ENCODE measurements at regions not wholly inside any gene's neighbourhood (a gene's known extent, or its start where the extent isn't known, plus 50 kb on each side); places are given as distances from the start of the nearest gene placed in this dataset.
"Not testable (repeated sequence)": the region's sequence is repeated elsewhere in the genome, so short reads cannot be mapped to it uniquely, and the experiment has no call there.

- intact Hi-C loops (cut with micrococcal nuclease): not testable (repeated sequence)
These were observed 252.5 kb upstream of the USP9Y start for GRCh38 chrY:12448561-12448960.

- intact Hi-C loops (cut with micrococcal nuclease): not testable (repeated sequence)
These were observed 247.7 kb upstream of the USP9Y start for GRCh38 chrY:12453318-12453717.

GRCh38 chrY:12459965-12460364, 241.1 kb upstream of the USP9Y start:
- intact Hi-C loops (cut with micrococcal nuclease): no loop called here

- intact Hi-C loops (cut with micrococcal nuclease): no loop called here
These were observed 236.9 kb upstream of the USP9Y start for GRCh38 chrY:12464155-12464554.

GRCh38 chrY:12465706-12466105, 235.3 kb upstream of the USP9Y start:
- intact Hi-C loops (cut with micrococcal nuclease): no loop called here

GRCh38 chrY:12469081-12469480, 231.9 kb upstream of the USP9Y start:
- intact Hi-C loops (cut with micrococcal nuclease): no loop called here

- intact Hi-C loops (cut with micrococcal nuclease): no loop called here
These were observed 226.6 kb upstream of the USP9Y start for GRCh38 chrY:12474472-12474871.

GRCh38 chrY:12479382-12479781, 221.6 kb upstream of the USP9Y start:
- intact Hi-C loops (cut with micrococcal nuclease): no loop called here

GRCh38 chrY:12483394-12483793, 217.6 kb upstream of the USP9Y start:
- intact Hi-C loops (cut with micrococcal nuclease): no loop called here

- intact Hi-C loops (cut with micrococcal nuclease): no loop called here
These were observed 210.3 kb upstream of the USP9Y start for GRCh38 chrY:12490558-12491209.

GRCh38 chrY:12492218-12492617, 208.8 kb upstream of the USP9Y start:
- intact Hi-C loops (cut with micrococcal nuclease): no loop called here

GRCh38 chrY:12496007-12496406, 205.0 kb upstream of the USP9Y start:
- intact Hi-C loops (cut with micrococcal nuclease): no loop called here

GRCh38 chrY:12500096-12500495, 200.9 kb upstream of the USP9Y start:
- intact Hi-C loops (cut with micrococcal nuclease): no loop called here

- intact Hi-C loops (cut with micrococcal nuclease): not testable (repeated sequence)
These were observed 197.0 kb upstream of the USP9Y start for GRCh38 chrY:12504028-12504427.

GRCh38 chrY:12517338-12517737, 183.7 kb upstream of the USP9Y start:
- intact Hi-C loops (cut with micrococcal nuclease): no loop called here

- intact Hi-C loops (cut with micrococcal nuclease): no loop called here
These were observed 175.8 kb upstream of the USP9Y start for GRCh38 chrY:12525206-12525605.

- intact Hi-C loops (cut with micrococcal nuclease): no loop called here
These were observed 174.5 kb upstream of the USP9Y start for GRCh38 chrY:12526362-12527063.

GRCh38 chrY:12537226-12537854, 163.7 kb upstream of the USP9Y start:
- intact Hi-C loops (cut with micrococcal nuclease): no loop called here

GRCh38 chrY:12546746-12547420, 154.1 kb upstream of the USP9Y start:
- intact Hi-C loops (cut with micrococcal nuclease): no loop called here

- intact Hi-C loops (cut with micrococcal nuclease): no loop called here
These were observed 148.4 kb upstream of the USP9Y start for GRCh38 chrY:12552471-12553283.

- intact Hi-C loops (cut with micrococcal nuclease): no loop called here
These were observed 147.1 kb upstream of the USP9Y start for GRCh38 chrY:12553909-12554308.

Data from T-helper 2 cell treated with Interferon-gamma antibody and Interleukin-4, amounts not matched to agents 100 ng/mL and 5 ng/mL, for 36 hours (primary cell).